ENCODE measurements at regions not wholly inside any gene's neighbourhood (a gene's known extent, or its start where the extent isn't known, plus 50 kb on each side); places are given as distances from the start of the nearest gene placed in this dataset.
"Not testable (repeated sequence)": the region's sequence is repeated elsewhere in the genome, so short reads cannot be mapped to it uniquely, and the experiment has no call there.

- peak; percentile 27 for DNase-seq
These were observed 946.9 kb upstream of the SOX11 start for GRCh38 chr2:4745056-4745991.

- DNase-seq, result no peak
These were observed 938.5 kb upstream of the SOX11 start for GRCh38 chr2:4753721-4754120.

GRCh38 chr2:4762951-4763376 lies 929.2 kb upstream of the SOX11 start:
- peak; percentile 34 for DNase-seq

- no peak for DNase-seq
These were observed 926.2 kb upstream of the SOX11 start for GRCh38 chr2:4765787-4766530.

GRCh38 chr2:4775668-4776067 lies 916.5 kb upstream of the SOX11 start:
- DNase-seq, result no peak

- DNase-seq, result no peak
These were observed 911.5 kb upstream of the SOX11 start for GRCh38 chr2:4780679-4781078.

- DNase-seq, result no peak
These were observed 909.5 kb upstream of the SOX11 start for GRCh38 chr2:4782647-4783046.

- no peak for DNase-seq
These were observed 900.7 kb upstream of the SOX11 start for GRCh38 chr2:4791488-4791887.

GRCh38 chr2:4792126-4792525 lies 900.1 kb upstream of the SOX11 start:
- DNase-seq, result no peak

- no peak for DNase-seq
These were observed 888.8 kb upstream of the SOX11 start for GRCh38 chr2:4803396-4803795.

- DNase-seq, result not testable (repeated sequence)
These were observed 878.0 kb upstream of the SOX11 start for GRCh38 chr2:4814137-4814536.

GRCh38 chr2:4827836-4828235 lies 864.3 kb upstream of the SOX11 start:
- no peak for DNase-seq

- DNase-seq, result no peak
These were observed 863.4 kb upstream of the SOX11 start for GRCh38 chr2:4828682-4829374.

- DNase-seq, result no peak
These were observed 860.4 kb upstream of the SOX11 start for GRCh38 chr2:4831751-4832150.

- DNase-seq, result no peak
These were observed 859.5 kb upstream of the SOX11 start for GRCh38 chr2:4832642-4833041.

- DNase-seq, result no peak
These were observed 853.6 kb upstream of the SOX11 start for GRCh38 chr2:4838626-4839025.

- DNase-seq, result no peak
These were observed 851.4 kb upstream of the SOX11 start for GRCh38 chr2:4840791-4841190.

GRCh38 chr2:4844881-4845280 lies 847.3 kb upstream of the SOX11 start:
- no peak for DNase-seq

GRCh38 chr2:4862031-4862430 lies 830.2 kb upstream of the SOX11 start:
- DNase-seq, result no peak

- no peak for DNase-seq
These were observed 826.0 kb upstream of the SOX11 start for GRCh38 chr2:4866198-4866597.

- no peak for DNase-seq
These were observed 823.7 kb upstream of the SOX11 start for GRCh38 chr2:4868466-4868865.

- no peak for DNase-seq
These were observed 823.0 kb upstream of the SOX11 start for GRCh38 chr2:4869154-4869553.

- no peak for DNase-seq
These were observed 818.8 kb upstream of the SOX11 start for GRCh38 chr2:4873364-4873763.
